Fibroblast of skin of left quadriceps (primary cell): ENCODE measurements at regions not wholly inside any gene's neighbourhood (a gene's known extent, or its start where the extent isn't known, plus 50 kb on each side); places are given as distances from the start of the nearest gene placed in this dataset.

Source experiments
- DNase-seq, 2 experiments: peaks; one replicate each; pipeline ENCODE4 v3.0.0-alpha.2; 2013; ENCODE audit warnings: low read depth in 2 of 2

DNA sequence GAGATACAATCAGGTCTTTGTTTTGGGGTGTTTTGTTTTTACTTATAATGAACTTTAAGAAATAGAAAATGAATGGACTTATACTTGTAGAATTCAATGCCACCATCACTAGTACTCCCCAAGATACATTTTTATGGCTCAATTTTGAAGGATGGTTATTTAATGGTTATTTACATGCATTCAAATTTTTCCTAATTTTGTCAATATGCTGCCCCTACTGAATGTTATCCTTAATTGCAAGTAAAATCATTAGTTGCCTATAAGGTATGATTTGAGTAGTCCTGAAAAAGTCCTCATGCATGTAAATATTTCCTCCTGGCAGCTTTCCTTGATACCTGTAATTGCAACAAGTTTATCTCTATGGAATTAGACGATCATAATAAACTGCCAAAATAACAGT is 391.2 kb downstream of the BCAT1 start:
- DNase-seq: no peak

DNA sequence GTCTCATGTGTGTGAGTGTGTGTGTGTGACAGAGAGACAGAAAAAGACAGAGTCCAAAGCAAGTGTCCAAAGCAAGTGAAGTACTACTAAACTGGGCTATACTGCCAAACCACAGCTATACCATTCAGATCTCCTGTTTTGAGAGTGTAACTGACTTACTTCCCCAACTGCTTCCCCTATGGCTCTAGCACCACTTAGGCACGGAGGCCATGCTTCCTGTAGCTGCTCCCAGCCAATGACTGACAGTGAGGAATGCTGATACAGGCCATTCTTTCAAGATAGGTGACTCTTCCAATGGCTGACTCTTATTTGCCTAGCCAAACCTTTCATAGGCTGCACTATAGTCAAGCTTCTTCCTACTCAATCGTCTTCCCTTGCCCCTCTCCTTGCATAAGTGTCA is 393.2 kb downstream of the BCAT1 start:
- DNase-seq: no peak

DNA sequence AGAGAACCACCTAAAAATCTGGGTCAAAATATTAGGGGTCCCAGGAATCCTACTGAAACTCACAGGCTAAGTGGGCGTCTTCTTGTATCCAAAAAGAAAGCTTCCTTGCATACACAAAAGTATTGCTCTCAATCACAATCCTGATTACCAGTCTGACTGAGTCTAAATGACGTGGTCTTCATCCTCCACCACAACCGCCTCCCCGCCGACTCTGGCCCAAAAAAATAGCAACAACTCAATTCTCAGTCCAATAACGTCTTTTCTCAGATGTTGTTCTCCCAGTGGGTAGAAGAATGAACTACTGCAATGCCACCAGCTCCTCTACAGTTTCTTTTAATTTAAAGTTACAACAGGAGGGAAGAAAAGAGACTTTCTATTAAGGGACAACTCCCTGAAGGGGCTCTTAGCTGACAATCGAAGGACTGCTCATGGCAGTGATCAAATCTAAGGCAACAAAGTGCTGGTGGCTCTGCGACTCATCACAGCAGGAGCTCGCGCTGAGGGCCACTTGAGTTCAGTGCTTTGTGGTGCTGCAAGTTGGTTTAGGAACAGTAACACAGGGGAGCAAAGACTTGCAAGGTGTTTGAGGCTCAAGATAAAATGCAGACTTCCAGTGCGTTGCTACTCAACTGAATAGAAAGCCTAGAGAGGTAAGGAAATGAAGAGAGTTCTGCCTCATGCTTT is 394.1 kb downstream of the BCAT1 start:
- DNase-seq: no peak

DNA sequence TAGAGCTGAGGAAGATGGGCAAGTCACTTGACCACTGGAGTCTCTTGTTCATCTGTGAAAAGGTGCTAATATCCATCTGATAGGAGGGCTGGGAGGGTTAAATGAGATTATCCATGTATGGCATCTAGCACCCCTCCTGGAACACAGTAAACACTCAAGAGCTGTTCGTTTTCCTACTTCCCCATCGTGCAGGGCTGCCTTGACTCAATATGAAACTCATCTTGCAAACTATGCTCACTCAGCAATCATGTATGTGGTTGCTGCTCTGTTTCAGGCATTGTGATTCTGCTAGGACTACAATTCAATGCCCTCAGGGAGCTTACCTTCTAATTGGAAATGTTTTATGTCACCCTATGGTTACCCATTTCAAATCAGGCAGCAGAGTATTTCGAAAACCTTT is 395.6 kb downstream of the BCAT1 start:
- DNase-seq: no peak

DNA sequence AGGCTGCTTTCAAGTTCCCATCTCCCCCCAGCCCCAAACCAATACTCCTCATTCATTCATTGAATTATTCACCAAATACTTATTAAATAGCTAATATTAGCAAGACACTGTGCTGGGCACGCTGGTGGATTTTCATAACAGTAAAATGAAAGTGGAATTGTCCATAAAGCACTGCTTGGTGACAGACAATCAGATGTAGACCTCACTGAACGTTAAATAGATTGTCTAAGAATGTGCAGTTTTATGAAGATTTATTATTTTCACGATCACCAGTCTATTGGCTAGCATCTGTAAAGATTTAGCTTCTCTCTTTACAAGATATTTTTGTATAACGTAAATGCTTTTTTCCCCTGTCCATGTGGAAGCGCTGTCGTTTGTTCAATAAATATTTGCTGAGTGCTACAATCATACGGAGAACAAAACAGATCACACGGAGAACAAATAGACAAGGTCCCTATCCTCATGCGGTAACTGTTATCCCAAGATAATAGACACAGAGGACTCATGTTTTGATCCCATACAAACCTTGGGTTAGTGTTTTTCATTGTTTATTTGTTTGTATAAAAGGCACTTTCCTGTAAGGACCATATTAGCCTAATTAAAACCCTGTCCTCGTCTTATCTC is 397.6 kb downstream of the BCAT1 start:
- DNase-seq: no peak

DNA sequence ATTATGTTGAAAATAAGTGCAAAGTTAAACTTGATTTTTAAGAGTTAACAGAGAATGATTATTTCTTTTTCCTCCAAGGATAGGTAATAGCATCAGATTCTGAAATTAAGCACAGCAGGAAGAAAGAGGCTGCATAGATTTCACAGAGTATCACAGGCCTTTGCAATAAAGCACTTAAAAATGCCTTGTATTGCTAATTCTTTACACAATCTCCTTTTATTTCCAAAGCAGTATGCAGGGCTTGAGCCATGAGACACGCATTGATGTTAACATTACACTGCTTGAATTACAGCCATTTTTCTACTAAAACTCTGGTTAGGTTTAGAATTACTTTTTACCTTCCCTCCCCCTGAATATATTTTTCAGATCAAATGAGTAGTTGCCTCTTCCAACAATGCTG is 398.3 kb downstream of the BCAT1 start:
- DNase-seq: no peak

DNA sequence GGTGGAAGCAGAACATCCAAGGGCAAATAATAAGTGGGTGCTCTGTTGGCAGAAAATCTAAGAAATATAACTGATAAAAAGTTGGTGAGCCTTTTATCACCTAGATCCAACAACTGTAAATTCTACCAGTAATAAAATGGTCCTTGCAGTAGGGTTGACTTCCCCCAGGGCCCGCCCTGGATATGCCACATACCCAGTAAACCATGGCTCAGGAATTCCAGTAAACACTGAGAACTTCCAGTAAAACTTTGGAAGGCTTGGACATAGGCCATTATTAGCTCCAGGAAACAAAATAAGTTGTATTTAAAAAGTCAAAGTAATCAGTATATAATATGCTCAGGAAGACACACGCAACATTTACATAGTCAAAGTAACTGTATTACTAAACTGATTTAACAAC is 402.2 kb downstream of the BCAT1 start:
- DNase-seq: no peak

DNA sequence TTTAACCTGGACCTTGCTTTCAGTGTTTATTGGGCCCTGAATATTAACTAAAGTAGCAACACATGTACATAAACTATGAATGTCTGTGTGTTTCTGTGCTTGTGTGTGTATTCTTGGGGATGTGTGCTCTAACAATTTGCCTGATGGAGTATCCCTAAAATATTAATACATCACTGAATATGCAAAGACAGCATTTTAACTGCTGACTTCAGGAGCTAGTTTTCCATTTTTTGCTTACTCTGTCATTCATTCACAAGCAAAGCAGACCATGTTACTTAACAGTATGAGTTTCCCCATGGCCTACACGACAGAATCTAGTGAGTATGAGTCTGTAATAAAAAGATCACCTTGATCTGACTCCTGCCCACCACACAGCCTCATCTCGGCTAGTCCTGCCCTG is 402.8 kb downstream of the BCAT1 start:
- no peak for DNase-seq

DNA sequence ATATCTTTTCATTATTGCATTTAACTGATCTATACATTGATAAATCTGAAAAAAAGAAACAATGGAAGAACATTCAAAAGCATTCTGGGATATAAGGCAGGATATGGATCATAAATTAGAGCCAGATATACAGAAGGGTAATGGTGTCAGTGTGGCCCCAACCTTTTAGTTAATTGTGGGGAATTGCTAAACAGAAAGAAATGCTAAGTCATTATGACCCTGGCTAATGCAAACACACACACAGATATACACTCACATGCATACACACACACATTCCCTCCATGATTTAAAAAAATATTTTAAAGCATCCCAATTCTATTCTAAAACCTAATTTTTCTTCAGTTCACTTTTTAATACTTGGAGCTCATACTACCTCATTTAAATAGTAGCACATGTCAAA is 404.5 kb downstream of the BCAT1 start:
- no peak for DNase-seq

DNA sequence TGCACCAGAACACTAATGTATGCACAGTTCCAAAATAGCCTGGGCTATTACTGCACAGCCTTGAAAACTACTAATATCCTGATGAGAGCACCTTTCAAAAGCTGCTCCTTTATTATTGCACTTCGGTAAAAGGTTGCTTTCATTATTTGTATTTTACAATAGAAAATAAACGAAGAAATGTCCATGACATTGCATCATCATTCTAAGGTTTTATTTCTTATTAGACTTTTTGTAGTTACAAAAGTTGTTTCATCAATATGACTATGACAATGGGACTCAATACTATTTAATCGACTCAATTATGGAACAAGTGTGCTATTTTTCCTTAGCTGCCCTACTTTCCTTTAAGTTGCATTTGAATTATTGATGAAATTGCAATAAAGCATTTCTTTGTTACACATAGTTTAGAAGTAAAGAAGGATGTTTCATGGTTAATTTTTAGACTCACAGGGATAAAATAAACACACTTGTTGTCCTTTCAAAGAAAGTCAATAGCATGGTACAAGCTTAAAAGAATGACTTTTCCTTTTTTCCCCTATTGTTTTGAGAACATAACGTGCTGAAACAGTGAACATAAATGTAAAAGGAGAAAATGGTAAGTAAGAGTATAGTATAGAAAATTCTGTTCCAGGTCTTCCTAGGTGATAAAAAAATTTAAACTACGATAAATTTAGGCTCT is 407.6 kb downstream of the BCAT1 start:
- no peak for DNase-seq

DNA sequence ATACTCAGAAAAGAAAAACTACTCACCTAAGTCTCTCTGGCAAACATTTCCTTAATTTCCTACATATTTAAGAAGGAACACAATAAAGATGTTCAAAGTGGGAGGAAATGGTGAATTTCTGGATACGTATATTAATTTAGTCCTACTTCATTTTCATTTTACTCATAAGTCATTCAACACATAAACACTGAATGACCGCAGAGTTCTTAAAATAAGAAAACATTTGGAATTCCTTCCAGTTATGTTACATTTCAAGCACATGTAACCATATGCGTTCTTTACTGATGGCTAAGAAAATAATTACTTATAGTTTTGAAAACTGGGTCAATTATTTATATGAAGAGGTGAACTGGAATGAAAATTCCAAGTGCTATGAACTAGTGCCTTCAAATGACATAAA is 409.3 kb downstream of the BCAT1 start:
- no peak for DNase-seq

DNA sequence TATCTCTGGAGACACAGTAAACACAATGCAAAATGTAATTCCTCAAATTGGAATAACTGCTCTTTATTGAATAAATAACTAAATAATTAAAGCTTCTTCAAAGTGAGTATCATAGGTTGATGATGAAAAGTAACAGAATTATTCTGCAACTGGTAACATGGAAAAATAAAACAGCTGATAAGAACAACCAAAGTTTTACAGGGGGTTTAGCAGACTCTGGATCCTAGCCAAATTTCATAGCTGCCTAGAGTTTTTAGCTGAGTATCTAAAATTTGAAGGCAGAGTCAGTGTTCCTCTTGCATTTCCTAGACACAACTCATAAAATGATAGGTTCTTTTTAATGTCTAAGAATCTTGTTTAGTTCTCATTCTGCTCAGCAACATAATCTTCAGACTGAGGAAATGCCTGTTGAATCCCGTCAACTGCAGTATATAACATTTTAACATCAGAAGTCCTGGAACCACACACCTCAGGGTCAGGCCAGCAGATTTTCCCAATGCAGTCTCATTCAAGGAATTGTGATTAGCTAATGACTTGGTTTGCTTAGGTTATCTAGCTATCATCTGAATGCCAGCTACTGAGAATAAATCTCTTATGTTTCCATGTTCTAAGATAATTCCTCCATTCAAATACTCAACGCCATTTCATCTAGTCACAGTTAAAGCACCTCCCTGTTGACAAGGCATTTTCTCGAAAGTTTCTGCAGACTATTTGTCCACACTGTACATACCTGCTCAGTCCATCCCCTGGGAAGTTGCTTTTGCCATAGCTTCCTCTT is 411.6 kb downstream of the BCAT1 start:
- no peak for DNase-seq

DNA sequence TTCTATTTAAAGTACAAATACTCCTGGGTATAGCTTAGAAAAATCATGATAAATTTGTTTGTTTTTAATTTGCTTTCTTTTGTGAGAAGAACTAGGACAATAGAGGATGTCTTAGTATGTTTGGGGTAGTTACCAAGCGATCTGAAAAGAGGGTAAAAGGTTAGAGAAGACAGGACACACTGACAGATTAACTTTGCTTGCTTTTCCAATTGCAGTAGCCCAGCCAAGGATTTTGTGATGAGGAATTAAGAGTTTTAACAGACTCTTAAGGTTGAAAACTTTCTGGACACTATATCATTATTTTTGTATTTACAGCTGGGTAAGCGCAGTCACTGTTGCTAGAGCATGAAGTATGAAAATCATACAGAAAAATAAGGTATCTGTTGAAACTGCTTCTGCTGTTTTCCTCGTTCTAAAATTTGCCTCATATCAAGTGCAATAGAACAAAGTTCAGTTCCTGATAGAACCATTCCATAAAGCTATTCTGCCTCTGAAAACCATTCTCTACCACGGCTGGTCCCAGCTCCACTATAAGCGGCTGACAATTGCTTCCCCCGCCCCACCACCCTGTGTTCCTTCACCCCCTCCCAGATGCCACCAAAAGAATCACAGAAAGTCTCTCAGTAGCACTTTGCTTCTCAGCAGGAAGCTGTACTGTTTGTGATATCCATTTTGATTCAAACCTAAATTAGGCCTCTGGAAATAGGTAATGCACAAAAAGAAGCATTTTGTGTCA is 413.4 kb downstream of the BCAT1 start:
- no peak for DNase-seq

DNA sequence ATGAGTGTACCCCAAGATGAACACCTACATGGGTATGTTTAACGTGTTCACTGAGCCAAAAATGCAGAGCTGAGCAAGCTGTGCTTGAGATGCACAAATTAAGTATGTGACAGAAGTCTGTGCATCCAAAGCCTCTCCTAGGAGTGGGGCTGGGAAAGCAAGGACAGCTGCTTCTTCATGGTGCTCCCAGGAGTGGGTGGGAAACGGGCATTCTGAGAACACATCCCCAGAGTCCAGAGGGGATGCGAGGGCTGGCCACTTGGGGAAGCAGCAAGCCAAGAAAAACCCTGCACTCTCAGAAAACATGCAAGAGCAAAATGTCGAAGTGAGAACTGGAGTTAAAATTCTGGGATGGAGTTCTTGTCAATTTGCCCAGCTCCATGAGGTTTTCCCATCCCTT is 414.3 kb downstream of the BCAT1 start:
- DNase-seq: no peak

DNA sequence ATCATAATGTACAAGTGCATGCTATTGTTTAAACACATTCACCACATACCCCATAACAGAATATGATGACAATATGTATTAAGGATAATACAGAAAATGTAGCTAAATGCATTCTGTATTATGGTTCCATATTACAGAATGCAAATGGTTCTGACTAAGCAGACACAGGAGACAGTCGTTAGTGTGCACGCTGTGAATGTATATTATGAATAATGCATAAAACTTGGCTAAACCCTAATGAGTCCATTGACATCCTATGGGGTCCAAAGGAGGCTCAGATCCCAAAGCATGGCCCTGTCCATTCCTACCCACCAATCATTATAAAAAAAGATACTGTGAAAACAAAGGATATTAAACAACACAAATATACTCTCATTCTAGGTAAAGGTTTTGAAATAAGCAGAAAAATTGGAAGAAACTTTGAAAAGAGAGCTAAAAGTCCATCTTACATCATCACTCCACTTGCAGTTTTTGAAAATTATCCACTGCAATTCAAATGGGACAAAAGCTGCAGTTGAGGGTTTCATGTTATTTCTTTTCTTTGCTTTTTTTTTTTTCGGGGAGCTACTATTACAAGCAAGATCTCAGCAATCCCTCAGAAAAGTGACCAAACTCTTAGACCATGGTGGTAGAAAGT is 415.1 kb downstream of the BCAT1 start:
- no peak for DNase-seq

DNA sequence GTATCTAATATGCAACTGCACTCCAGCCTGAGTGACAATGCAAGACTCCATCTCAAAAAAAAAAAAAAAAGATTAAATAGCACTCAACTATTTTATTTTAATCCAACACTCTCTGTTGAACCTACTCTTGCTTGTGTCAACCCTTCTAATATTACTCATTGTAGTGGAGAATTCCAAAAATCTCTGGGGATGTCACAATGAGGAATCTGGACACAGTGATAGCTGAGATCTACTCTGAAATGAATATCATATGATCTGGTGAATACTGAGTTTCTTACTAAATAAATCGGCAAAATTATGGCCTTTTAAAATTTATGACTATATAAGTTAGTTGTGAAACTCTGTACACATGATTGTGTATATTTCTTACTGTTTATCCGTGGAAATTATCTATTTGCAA is 418.2 kb downstream of the BCAT1 start:
- DNase-seq: no peak

DNA sequence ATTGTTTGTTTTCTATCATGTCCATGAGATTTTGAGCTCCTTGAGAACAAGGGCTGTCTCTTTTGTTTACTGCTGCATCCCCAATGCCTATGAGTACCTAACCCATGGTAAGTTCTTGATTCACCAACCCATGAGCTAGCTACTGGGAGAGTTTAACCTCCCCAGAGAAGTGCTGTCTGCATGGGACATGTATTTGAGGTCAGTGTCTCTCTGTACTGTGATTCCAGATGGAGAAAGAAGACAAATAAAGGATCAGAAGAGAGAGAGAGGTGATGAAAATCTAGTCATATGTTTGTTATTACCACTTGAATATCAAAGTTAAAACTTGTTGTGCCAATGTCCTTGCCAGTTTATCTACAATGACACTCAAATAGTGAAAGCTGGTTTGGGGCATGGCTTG is 421.8 kb downstream of the BCAT1 start:
- DNase-seq: no peak

DNA sequence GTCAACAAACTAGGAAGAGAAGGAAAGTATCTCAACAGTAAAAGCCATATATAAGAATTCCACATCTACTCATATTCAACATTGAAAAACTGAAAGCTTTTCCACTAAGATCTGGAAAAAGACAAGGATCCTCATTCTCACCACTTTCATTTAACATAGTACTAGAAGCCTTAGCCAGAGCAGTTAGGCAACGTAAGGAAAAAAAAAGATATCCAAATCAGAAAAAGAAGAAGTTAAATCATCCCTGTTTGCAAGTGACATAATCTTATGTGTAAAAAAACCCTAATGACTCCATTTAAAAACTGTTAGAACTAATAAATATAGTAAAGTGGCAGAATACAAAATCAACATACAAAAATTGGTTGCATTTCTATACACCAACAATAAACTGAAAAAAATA is 426.2 kb downstream of the BCAT1 start:
- DNase-seq: no peak

DNA sequence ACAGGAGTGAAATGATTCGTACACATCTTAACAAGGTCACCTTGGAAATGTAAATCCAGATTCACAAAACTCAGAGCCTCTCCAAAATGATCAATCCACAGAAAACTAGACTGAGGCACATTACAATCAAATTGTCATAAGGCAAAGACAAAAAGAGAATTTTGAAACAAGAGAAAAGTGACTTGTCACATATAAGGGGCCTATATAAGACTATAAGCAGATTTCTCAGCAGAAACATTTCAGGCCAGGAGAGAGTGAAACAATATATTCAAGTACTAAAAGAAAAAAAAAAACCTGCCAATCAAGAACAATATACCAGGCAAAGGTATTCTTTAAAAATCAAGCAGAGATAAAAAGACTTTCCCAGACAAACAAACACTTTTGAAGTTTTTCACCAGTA is 429.1 kb downstream of the BCAT1 start:
- no peak for DNase-seq

DNA sequence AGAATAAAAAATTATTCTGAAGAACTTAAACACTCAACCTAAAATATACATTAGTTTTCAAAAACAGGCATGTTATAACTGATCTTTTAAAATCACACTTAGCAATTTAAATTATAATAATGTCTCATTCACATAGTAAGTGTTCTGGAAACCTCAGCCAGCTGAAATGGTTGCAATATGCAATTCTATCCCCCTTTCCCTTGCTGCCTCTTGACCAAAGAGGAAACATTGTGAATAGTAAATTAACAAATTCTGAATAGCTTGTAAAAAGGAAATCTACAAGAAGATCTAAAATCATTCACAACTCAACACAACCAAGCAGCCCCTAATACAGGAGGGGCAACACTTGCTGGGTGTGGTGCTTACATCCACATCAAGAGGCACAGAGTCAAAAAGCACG is 431.9 kb downstream of the BCAT1 start:
- no peak for DNase-seq

DNA sequence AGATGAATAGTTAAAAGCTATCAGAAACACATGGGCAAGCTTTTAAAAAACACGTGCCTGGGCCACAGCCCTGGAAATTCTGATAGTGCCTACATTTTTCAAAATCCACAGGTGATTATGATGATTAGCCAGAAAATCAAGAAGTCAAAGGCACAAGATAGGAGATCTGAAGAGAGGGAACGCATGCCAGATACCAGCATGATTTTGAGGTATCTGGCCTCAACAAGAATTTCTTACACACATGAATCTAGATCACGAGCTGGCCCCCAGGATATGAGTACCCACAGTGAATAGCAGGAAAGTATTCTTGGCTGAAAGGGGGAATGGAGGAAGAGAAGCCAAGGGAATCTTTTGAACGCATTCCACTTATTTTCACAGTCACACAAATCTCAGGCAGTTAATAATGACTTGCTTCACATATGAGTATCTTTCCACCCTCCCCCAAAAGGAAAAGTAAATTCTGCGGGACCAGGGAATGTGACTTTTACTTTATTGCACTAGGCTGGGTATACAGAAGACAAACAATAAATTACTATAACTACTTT is 438.2 kb downstream of the BCAT1 start:
- DNase-seq: no peak
